ENCODE measurements at regions not wholly inside any gene's neighbourhood (a gene's known extent, or its start where the extent isn't known, plus 50 kb on each side); places are given as distances from the start of the nearest gene placed in this dataset.
A peak's percentile ranks its signal among the peaks of the same experiment; 100 is the strongest.
"Not testable (repeated sequence)": the region's sequence is repeated elsewhere in the genome, so short reads cannot be mapped to it uniquely, and the experiment has no call there.

DNA sequence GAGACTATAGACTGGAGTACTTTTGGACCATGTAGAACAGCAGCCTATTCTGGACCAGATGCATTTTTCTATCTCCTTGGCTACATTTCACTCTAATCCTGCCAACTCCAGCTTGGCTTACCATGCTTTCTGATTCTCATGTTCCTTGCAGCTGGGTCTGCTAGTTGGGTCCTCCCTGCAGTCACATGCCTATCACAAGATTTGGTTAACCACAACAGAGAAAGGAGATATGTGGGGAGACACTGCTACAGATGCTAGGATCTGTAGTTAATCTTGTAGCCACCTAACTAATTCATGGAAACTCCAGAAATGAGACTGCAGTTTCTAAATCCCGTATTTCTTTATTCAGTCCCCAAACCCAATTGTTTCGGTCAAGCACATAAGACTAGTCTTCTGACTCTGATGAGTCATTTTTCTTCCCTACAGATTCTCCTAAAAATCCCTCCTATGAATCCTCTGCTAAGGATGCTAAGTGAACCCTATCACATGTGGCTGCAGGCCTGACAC lies 410.6 kb downstream of the DAD1 start:
- no peaks in the 10 kb centered on the region for H3K9me3 Mint-ChIP-seq

DNA sequence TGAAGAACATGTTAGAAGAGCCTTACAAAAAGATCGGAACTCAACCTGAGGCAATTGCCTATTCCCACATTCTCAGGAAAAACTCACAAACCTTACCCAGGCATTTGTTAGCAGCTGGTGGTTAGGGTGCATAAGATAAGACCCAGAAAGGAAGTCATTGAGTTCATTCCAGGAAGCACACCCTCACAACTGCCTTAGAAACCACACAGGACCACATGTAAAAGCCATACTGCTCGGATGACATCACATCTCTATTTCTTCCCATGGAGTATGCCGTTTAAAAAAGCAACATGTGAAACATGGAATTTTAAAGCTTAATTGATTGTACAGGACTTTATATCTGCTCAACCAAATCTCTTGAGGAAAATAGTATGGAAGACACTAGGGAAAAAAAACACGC lies 411.2 kb downstream of the DAD1 start:
- Mint-ChIP-seq H3K4me1 (peaks cover 6% of the 10 kb centered on the region), H3K36me3 (ENCODE audit: insufficient read depth) (no peaks in the 10 kb centered on the region), H3K4me3 (peak overlapping the region; percentile 31), H3K9me3 (no peaks in the 10 kb centered on the region), H3K27ac (ENCODE audit: low read depth) (no peak overlapping the region), H3K27me3 (no peaks in the 10 kb centered on the region)
- DNase-seq (ENCODE audit: low spot score in 2 of 2): no peak
- peak; percentile 73 for ATAC-seq (replicated peaks; ENCODE audit: extremely low read depth, poor library complexity, severe bottlenecking)

More for the DNA sequence above, 410.6 kb downstream of the DAD1 start:
- ATAC-seq (replicated peaks; ENCODE audit: extremely low read depth, poor library complexity, severe bottlenecking) (peak; percentile 28), DNase-seq (ENCODE audit: low spot score in 2 of 2) (no peak)
- no peaks in the 10 kb centered on the region for H3K27me3 Mint-ChIP-seq
- H3K27ac Mint-ChIP-seq (ENCODE audit: low read depth): no peak overlapping the region
- H3K4me3 Mint-ChIP-seq: no peak overlapping the region
- H3K36me3 Mint-ChIP-seq (ENCODE audit: insufficient read depth): no peaks in the 10 kb centered on the region
- peaks cover 6% of the 10 kb centered on the region for H3K4me1 Mint-ChIP-seq

DNA sequence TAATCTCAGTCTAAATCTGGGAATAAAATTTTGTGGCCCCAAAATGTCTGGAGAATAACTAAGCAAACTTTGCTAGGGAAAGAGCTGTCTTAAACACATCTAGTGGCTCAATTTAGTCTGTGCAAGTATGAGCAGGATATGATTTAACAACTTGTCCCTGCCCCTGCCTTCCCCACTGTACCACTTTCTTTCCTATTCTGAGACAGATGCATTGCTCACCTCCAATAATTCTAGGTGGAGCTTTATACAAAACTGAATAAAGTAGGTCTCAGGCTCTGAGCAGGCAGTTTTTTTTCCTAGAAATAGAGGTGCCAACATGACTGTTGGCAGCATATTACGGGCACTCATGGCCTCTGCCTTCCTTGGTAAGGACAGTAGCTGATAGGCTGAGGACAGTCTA lies 412.1 kb downstream of the DAD1 start:
- DNase-seq (ENCODE audit: low spot score in 2 of 2) (no peak), ATAC-seq (replicated peaks; ENCODE audit: extremely low read depth, poor library complexity, severe bottlenecking) (no peak)
- Mint-ChIP-seq H3K4me1 (peaks cover 6% of the 10 kb centered on the region), H3K9me3 (no peaks in the 10 kb centered on the region), H3K27me3 (no peaks in the 10 kb centered on the region), H3K4me3 (no peak overlapping the region), H3K36me3 (ENCODE audit: insufficient read depth) (no peaks in the 10 kb centered on the region), H3K27ac (ENCODE audit: low read depth) (no peak overlapping the region)

DNA sequence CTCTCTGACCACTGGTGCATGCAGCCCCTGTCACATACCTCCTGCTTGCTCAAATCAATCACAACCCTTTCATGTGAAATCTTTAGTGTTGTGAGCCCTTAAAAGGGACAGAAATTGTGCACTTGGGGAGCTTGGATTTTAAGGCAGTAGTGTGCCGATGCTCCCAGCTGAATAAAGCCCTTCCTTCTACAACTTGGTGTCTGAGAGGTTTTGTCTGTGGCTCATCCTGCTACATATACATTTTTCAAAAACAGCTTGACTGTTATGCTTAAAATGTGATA lies 413.8 kb downstream of the DAD1 start:
- not testable (repeated sequence) for ATAC-seq (replicated peaks; ENCODE audit: extremely low read depth, poor library complexity, severe bottlenecking); H3K4me1 Mint-ChIP-seq; DNase-seq (ENCODE audit: low spot score in 2 of 2); H3K9me3 Mint-ChIP-seq; H3K27ac Mint-ChIP-seq (ENCODE audit: low read depth); H3K36me3 Mint-ChIP-seq (ENCODE audit: insufficient read depth); H3K27me3 Mint-ChIP-seq; H3K4me3 Mint-ChIP-seq

DNA sequence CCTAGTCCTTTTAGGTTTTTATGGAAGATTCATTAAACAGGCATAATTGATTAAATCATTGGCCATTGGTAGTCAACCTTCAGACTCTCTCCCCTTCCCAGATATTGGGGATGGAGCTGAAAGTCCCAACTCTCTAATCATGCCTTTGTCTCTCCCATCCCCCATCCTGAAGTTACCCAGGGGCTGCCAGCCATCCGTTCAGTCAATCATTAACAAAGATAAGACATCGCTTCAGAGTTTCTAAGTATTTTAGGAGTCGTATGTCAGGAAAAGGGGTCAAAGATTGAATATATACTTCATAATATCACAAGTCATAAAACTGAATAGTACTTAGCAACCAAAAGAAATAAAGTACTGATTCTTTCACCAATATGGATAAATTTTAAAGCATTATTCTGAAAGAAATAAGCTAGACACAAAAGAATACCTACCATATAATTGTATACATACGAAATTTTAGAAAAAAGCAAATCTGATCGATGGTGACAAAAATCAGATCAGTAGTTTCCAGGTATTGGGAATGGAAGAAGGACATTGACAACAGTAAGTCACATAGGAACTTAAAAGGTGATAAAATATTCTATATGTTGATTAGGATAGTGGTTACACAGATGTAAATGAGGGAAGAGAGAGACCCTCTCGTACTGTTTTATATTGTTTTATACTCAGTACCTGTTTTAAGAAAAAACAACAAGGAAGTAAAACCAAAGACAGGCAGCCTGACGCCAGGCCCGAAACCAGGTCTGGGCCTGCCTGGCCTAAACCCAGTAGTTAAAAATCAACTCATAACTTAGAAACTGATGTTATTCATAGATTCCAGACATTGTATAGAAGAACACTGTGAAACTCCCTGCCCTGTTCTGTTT lies 414.4 kb downstream of the DAD1 start:
- Mint-ChIP-seq H3K27ac (ENCODE audit: low read depth) (no peak overlapping the region), H3K4me3 (no peak overlapping the region), H3K36me3 (ENCODE audit: insufficient read depth) (no peaks in the 10 kb centered on the region), H3K27me3 (no peaks in the 10 kb centered on the region), H3K9me3 (no peaks in the 10 kb centered on the region), H3K4me1 (peaks cover 6% of the 10 kb centered on the region)
- ATAC-seq (replicated peaks; ENCODE audit: extremely low read depth, poor library complexity, severe bottlenecking): no peak
- no peak for DNase-seq (ENCODE audit: low spot score in 2 of 2)

DNA sequence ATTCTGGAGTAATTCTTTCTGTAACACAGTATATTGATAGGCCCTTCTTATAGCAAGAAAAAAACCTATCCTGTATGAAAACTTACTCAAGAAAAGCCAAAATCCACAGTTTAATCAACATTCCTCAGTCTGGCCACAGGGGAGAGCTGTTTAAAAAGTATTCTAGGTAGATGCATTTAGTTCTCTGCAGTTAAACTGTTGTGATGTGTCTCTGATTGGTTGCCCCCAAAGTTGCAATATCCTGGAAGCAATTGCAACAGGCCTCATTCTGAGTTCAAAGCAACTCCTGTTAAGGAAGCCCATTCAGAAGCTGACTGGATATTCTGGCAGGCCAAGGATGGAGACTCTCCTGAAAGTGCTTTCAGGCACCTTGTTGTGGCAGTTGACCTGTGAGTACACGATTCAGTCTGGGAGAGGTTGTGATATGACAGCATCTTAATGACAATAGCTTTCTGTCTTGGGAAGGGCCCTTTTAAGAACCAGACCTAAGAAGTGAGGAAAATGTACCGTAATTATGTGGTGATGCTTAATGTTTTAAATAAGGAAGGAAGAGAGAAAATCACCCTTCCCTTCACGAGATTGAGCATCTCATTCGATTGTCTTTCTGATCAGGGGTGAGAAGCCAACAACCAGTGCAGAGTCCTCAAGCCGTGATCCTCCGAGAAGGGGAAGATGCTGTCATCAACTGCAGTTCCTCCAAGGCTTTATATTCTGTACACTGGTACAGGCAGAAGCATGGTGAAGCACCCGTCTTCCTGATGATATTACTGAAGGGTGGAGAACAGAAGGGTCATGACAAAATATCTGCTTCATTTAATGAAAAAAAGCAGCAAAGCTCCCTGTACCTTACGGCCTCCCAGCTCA lies 420.7 kb downstream of the DAD1 start:
- Mint-ChIP-seq H3K9me3 (no peaks in the 10 kb centered on the region), H3K27ac (ENCODE audit: low read depth) (no peak overlapping the region), H3K4me3 (peak overlapping the region; percentile 53), H3K4me1 (no peaks in the 10 kb centered on the region), H3K27me3 (no peaks in the 10 kb centered on the region), H3K36me3 (ENCODE audit: insufficient read depth) (no peaks in the 10 kb centered on the region)
- DNase-seq (ENCODE audit: low spot score in 2 of 2) (no peak), ATAC-seq (replicated peaks; ENCODE audit: extremely low read depth, poor library complexity, severe bottlenecking) (no peak)

DNA sequence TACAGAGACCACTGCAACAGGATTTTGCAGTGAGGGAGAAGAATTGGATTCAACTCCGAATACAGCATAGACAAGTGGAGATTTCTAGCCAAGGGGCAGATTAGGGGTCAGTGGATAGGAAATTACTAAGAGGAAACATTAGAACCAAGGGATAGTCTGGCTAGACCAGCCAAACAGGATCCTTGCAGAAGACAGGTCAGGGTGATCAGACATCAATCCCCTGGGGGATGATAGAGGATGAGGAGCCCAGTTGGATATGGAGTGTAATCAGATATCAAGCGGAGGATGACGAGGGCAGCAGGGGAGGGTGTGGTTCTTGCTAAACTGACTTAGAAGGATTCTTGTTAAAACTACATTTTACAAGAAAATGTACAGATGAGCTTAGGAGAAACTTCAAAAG lies 424.4 kb downstream of the DAD1 start:
- Mint-ChIP-seq H3K27me3 (no peaks in the 10 kb centered on the region), H3K36me3 (ENCODE audit: insufficient read depth) (peaks cover 2% of the 10 kb centered on the region), H3K9me3 (no peaks in the 10 kb centered on the region), H3K27ac (ENCODE audit: low read depth) (no peak overlapping the region), H3K4me3 (no peak overlapping the region), H3K4me1 (peaks cover 5% of the 10 kb centered on the region)
- DNase-seq (ENCODE audit: low spot score in 2 of 2): no peak
- no peak for ATAC-seq (replicated peaks; ENCODE audit: extremely low read depth, poor library complexity, severe bottlenecking)

DNA sequence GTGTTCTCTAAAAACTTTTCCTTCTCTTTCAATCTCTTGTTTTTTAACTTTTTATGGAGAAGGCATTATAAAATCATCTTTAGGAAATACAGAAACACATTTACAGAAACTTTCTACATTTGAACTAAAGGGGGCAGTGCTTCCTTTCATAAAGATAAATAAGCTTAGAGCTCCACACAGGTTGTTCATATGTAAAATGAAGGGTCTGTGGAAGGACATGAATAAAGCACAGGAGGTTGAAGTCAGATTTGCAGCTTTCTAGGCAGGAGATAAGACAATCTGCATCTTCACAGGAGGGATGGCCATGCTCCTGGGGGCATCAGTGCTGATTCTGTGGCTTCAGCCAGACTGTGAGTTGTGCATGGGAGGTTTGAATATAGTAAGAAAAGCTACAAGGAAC lies 426.0 kb downstream of the DAD1 start:
- Mint-ChIP-seq H3K27ac (ENCODE audit: low read depth) (no peak overlapping the region), H3K4me3 (peak overlapping the region; percentile 63), H3K4me1 (peaks cover 5% of the 10 kb centered on the region), H3K36me3 (ENCODE audit: insufficient read depth) (peaks cover 2% of the 10 kb centered on the region), H3K27me3 (no peaks in the 10 kb centered on the region), H3K9me3 (no peaks in the 10 kb centered on the region)
- DNase-seq (ENCODE audit: low spot score in 2 of 2) (no peak), ATAC-seq (replicated peaks; ENCODE audit: extremely low read depth, poor library complexity, severe bottlenecking) (no peak)

DNA sequence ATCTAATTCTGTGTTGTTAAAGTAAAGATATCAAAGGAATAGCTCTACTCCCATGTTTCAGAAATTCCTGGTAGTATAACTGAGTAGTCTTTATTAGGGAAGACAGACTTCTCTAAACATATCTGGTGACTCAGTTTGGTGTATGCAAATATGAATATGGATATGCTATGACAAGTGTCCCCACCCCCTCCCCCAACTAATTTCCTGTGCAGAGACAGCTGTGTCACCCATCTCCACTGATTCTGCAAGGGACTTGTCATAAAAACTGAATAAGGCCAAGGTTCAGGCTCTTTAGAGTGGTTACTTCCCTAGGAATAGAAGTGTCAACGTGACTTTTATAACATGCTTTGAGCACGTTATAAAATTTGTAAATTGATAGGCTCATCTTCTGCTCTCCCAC lies 429.1 kb downstream of the DAD1 start:
- Mint-ChIP-seq H3K27ac (ENCODE audit: low read depth) (no peak overlapping the region), H3K4me3 (no peak overlapping the region), H3K9me3 (no peaks in the 10 kb centered on the region), H3K4me1 (peaks cover 5% of the 10 kb centered on the region), H3K27me3 (no peaks in the 10 kb centered on the region), H3K36me3 (ENCODE audit: insufficient read depth) (peaks cover 2% of the 10 kb centered on the region)
- DNase-seq (ENCODE audit: low spot score in 2 of 2): no peak
- no peak for ATAC-seq (replicated peaks; ENCODE audit: extremely low read depth, poor library complexity, severe bottlenecking)

DNA sequence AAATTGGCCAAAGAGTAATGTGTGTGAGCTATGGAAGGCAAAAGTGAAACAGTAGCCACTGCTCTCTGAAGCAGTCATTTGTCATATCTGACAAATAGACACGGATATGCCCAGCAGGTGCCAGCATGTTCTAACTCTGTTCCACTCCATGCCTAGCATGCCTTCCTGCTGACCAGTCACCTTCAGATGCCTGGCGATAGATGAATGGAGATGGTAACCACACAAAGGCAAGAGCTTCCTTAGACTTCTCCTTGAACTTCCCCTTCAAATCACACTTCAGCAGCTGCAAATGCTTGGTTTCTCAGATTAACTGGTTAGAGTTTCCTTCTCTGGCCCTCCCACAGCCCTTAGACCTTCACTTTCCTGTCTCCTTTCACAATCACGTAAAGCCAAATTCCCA lies 429.9 kb downstream of the DAD1 start:
- H3K4me1 Mint-ChIP-seq: peaks cover 5% of the 10 kb centered on the region
- DNase-seq (ENCODE audit: low spot score in 2 of 2): no peak
- H3K27ac Mint-ChIP-seq (ENCODE audit: low read depth): no peak overlapping the region
- no peak overlapping the region for H3K4me3 Mint-ChIP-seq
- H3K36me3 Mint-ChIP-seq (ENCODE audit: insufficient read depth): peaks cover 2% of the 10 kb centered on the region
- H3K27me3 Mint-ChIP-seq: no peaks in the 10 kb centered on the region
- no peaks in the 10 kb centered on the region for H3K9me3 Mint-ChIP-seq
- ATAC-seq (replicated peaks; ENCODE audit: extremely low read depth, poor library complexity, severe bottlenecking): no peak

DNA sequence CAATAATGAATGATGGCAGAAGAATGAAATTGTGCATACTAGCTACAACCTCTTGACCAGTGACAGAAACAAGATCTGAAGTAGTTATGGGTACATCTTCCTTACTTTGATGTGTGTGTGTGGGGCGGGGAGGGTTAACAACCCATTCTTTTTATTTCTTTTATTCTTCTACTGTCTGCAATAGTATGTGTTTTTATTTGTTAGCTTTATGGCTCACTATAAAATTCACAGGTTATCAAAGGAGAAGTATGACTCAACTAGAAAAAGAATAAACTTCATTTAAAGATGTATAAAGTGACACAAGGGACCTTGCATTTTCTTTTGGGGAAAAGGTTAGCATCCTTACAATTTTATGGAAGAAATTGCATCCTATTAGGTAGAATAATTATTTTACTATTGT lies 430.5 kb downstream of the DAD1 start:
- Mint-ChIP-seq H3K27me3 (no peaks in the 10 kb centered on the region), H3K36me3 (ENCODE audit: insufficient read depth) (peaks cover 2% of the 10 kb centered on the region), H3K4me1 (peaks cover 5% of the 10 kb centered on the region), H3K4me3 (no peak overlapping the region), H3K9me3 (no peaks in the 10 kb centered on the region), H3K27ac (ENCODE audit: low read depth) (no peak overlapping the region)
- DNase-seq (ENCODE audit: low spot score in 2 of 2): no peak
- no peak for ATAC-seq (replicated peaks; ENCODE audit: extremely low read depth, poor library complexity, severe bottlenecking)

DNA sequence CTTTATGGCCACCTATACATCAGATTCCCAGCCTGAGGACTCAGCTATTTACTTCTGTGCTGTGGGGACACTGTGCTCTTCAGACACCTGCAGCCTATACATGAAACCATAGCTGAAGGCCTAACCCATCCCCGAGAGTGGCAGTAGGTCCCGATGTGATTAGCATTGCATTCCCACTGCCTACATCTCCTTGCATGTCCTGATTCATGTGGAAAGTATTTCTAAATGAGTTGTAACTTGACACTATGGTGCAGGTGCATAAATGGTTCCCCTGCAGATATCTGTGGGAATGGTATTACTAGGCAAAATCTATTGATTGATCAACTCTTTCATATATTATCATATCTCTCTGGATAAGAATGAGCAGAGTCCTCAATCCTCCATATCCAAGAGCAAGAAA lies 433.5 kb downstream of the DAD1 start:
- DNase-seq (ENCODE audit: low spot score in 2 of 2): no peak
- Mint-ChIP-seq H3K4me1 (peaks cover 3% of the 10 kb centered on the region), H3K27me3 (peaks cover 9% of the 10 kb centered on the region), H3K9me3 (no peaks in the 10 kb centered on the region), H3K4me3 (no peak overlapping the region), H3K36me3 (ENCODE audit: insufficient read depth) (peaks cover 2% of the 10 kb centered on the region), H3K27ac (ENCODE audit: low read depth) (no peak overlapping the region)
- no peak for ATAC-seq (replicated peaks; ENCODE audit: extremely low read depth, poor library complexity, severe bottlenecking)

DNA sequence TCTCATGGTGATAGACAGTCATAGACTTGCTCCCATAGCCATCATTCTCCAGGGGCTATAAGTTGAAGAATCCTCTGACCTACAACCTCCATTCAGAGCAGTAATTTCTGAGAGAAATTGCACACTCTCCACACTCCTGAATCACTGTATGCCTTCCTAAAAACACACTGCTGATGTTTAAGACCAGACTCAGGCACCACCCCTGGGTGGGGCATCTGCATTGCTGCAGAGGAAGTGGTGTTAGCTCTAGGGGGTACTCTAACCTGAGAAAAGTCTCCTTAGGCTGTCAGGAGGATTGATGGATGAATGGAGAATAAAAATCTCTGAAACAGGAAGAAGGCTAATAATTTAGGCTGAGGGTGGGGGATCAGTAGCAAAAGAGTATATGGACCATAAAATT lies 436.1 kb downstream of the DAD1 start:
- Mint-ChIP-seq H3K27ac (ENCODE audit: low read depth) (no peak overlapping the region), H3K4me1 (no peaks in the 10 kb centered on the region), H3K36me3 (ENCODE audit: insufficient read depth) (no peaks in the 10 kb centered on the region), H3K27me3 (peaks cover 9% of the 10 kb centered on the region), H3K9me3 (no peaks in the 10 kb centered on the region), H3K4me3 (no peak overlapping the region)
- no peak for DNase-seq (ENCODE audit: low spot score in 2 of 2)
- ATAC-seq (replicated peaks; ENCODE audit: extremely low read depth, poor library complexity, severe bottlenecking): no peak

Measured in central memory CD8-positive, alpha-beta T cell (primary cell).